ENCODE measurements at regions not wholly inside any gene's neighbourhood (a gene's known extent, or its start where the extent isn't known, plus 50 kb on each side); places are given as distances from the start of the nearest gene placed in this dataset.

GRCh38 chr5:1732945-1733344 is 66.7 kb downstream of the MRPL36 start:
- TF ChIP-seq, protein P1, sequence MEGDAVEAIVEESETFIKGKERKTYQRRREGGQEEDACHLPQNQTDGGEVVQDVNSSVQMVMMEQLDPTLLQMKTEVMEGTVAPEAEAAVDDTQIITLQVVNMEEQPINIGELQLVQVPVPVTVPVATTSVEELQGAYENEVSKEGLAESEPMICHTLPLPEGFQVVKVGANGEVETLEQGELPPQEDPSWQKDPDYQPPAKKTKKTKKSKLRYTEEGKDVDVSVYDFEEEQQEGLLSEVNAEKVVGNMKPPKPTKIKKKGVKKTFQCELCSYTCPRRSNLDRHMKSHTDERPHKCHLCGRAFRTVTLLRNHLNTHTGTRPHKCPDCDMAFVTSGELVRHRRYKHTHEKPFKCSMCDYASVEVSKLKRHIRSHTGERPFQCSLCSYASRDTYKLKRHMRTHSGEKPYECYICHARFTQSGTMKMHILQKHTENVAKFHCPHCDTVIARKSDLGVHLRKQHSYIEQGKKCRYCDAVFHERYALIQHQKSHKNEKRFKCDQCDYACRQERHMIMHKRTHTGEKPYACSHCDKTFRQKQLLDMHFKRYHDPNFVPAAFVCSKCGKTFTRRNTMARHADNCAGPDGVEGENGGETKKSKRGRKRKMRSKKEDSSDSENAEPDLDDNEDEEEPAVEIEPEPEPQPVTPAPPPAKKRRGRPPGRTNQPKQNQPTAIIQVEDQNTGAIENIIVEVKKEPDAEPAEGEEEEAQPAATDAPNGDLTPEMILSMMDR (IDR thresholded peaks at IDR 0.05 in 2 of 3, conservative IDR thresholded peaks at IDR 0.05 in 1 of 3; ENCODE audit: control insufficient read depth in 2 of 3, extremely low read depth in 1 of 3, insufficient read depth in 1 of 3, low read depth in 3 of 3, low read length in 3 of 3), result no peak
- TF ChIP-seq EZH2 (IDR thresholded peaks at IDR 0.05; ENCODE audit: borderline replicate concordance, control insufficient read depth, low read depth, low read length) (no peak), REST (IDR thresholded peaks at IDR 0.05; ENCODE audit: low read depth, low read length) (no peak), TCF3 (IDR thresholded peaks at IDR 0.05; ENCODE audit: borderline replicate concordance, insufficient read depth, low read depth, low read length) (no peak), SRF (IDR thresholded peaks at IDR 0.05; ENCODE audit: low read depth in 2 of 2, low read length in 2 of 2) (no peak)
- TF ChIP-seq, protein P2, sequence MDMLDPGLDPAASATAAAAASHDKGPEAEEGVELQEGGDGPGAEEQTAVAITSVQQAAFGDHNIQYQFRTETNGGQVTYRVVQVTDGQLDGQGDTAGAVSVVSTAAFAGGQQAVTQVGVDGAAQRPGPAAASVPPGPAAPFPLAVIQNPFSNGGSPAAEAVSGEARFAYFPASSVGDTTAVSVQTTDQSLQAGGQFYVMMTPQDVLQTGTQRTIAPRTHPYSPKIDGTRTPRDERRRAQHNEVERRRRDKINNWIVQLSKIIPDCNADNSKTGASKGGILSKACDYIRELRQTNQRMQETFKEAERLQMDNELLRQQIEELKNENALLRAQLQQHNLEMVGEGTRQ (IDR thresholded peaks at IDR 0.05; ENCODE audit: borderline replicate concordance, low read depth, low read length), result no peak

All from GM12878 (cell line).